ENCODE measurements at regions not wholly inside any gene's neighbourhood (a gene's known extent, or its start where the extent isn't known, plus 50 kb on each side); places are given as distances from the start of the nearest gene placed in this dataset.

- TF ChIP-seq CTCF (IDR thresholded peaks at IDR 0.05 in 8 of 11, conservative IDR thresholded peaks at IDR 0.05 in 3 of 11) (no peak), POLR2AphosphoS5 (IDR thresholded peaks at IDR 0.05) (no peak)
Measured at GRCh38 chr20:24770628-24771541, 178.2 kb upstream of the CST7 start.
